HCT116 (cell line): ENCODE measurements at regions not wholly inside any gene's neighbourhood (a gene's known extent, or its start where the extent isn't known, plus 50 kb on each side); places are given as distances from the start of the nearest gene placed in this dataset.

Source experiments
- ATAC-seq: fragments of 200-7000 bp; cut with Tn5 transposase; 2 replicates; pipeline ENCODE4 v1.9.1; 2020; ENCODE audit warnings: mild to moderate bottlenecking, moderate library complexity
- BruUV-seq: library from RNA; stranded (reverse); fragments of 400-500 nt; replicated peaks from 2 replicates; lab custom pipeline; 2021; lab: Mats Ljungman, UMichigan
- CTCF ChIA-PET: fragments of 300-600 bp; sonication (Branson Sonifier 250); formaldehyde crosslinking; loops from one replicate; lab custom pipeline; 2021; ENCODE audit warnings: antibody characterized with exemption; lab: Charles Lee
- POLR2A ChIA-PET: fragments of 300-600, 350-600 bp; sonication (Branson Sonifier 250); formaldehyde crosslinking; loops from one replicate; lab custom pipeline; 2021; ENCODE audit warnings: antibody characterized with exemption; lab: Charles Lee
- RAD21 ChIA-PET, 2 experiments: fragments of 300-600 bp; sonication (Branson Sonifier 250); formaldehyde crosslinking; loops; one replicate each; lab custom pipeline; 2023; ENCODE audit warnings: low total read pairs in 2 of 2; ENCODE audit not compliant: uncharacterized antibody in 2 of 2, unreplicated experiment in 2 of 2, low non-redundant PET in 1 of 2; lab: Charles Lee
- DNase-seq: peaks from one replicate; pipeline ENCODE4 v3.0.0-alpha.2; 2010; ENCODE audit warnings: low read depth, low spot score
- H2AFZ ChIP-seq: fragments of 200-600 bp; shearing (Covaris generic), sonication (generic); 2 replicates; pipeline ENCODE4 v1.6.1; 2017; ENCODE audit warnings: low read depth, mixed run types, mixed read lengths, antibody characterized with exemption, low read length; ENCODE audit not compliant: poor library complexity, severe bottlenecking
- H3K27ac ChIP-seq: 2 replicates; pipeline ENCODE4 v1.5.1; 2012; ENCODE audit warnings: low read depth, low read length
- H3K27me3 ChIP-seq: fragments of 200-600 bp; sonication (generic); 2 replicates; pipeline ENCODE4 v1.6.1; 2016; ENCODE audit warnings: mixed run types, low read length, mixed read lengths; ENCODE audit not compliant: insufficient read depth
- H3K36me3 ChIP-seq, 2 experiments: fragments of 200-500 bp in 1 of 2; fragments of 200-600 bp in 1 of 2; sonication (Bioruptor generic) in 1 of 2; sonication (generic) in 1 of 2; 2 replicates each; pipeline versions ENCODE4 v1.5.1 to v1.6.1; 2014 to 2016; ENCODE audit warnings: low read length in 2 of 2, inconsistent platforms in 1 of 2, mixed read lengths in 1 of 2, mixed run types in 1 of 2; ENCODE audit not compliant: insufficient read depth in 2 of 2, control insufficient read depth in 1 of 2
- H3K4me1 ChIP-seq, 2 experiments: fragments of 200-600 bp in 1 of 2; sonication (generic) in 1 of 2; 2 replicates each; pipeline versions ENCODE4 v1.5.1 to v1.6.1; 2012 to 2017; ENCODE audit warnings: low read length in 2 of 2, inconsistent platforms in 1 of 2, mild to moderate bottlenecking in 1 of 2, mixed read lengths in 1 of 2, mixed run types in 1 of 2, moderate library complexity in 1 of 2; ENCODE audit not compliant: insufficient read depth in 2 of 2, control insufficient read depth in 1 of 2
- H3K4me2 ChIP-seq: fragments of 200-600 bp; sonication (generic); 2 replicates; pipeline ENCODE4 v1.6.1; 2017; ENCODE audit warnings: mixed run types, low read length, mixed read lengths
- H3K4me3 ChIP-seq, 2 experiments: fragments of 200-600 bp in 1 of 2; sonication (generic) in 1 of 2; replicated peaks in 1 of 2; 2 replicates each; pipeline ENCODE4 v1.5.1; 2011 to 2016; ENCODE audit warnings: low read length in 2 of 2, control low read depth in 1 of 2, low read depth in 1 of 2, mild to moderate bottlenecking in 1 of 2, mixed read lengths in 1 of 2, mixed run types in 1 of 2
- H3K79me2 ChIP-seq: fragments of 200-600 bp; sonication (generic); 2 replicates; pipeline ENCODE4 v1.6.1; 2017; ENCODE audit warnings: mild to moderate bottlenecking, mixed run types, low read length, moderate library complexity, mixed read lengths; ENCODE audit not compliant: insufficient read depth
- H3K9ac ChIP-seq: fragments of 200-600 bp; sonication (generic); 2 replicates; pipeline ENCODE4 v1.6.1; 2016; ENCODE audit warnings: low read length, mixed read lengths
- H3K9me2 ChIP-seq: fragments of 200-600 bp; sonication (generic), shearing (Covaris generic); 2 replicates; pipeline ENCODE4 v1.6.1; 2017; ENCODE audit warnings: mixed run types, mild to moderate bottlenecking, moderate library complexity; ENCODE audit not compliant: insufficient read depth
- H3K9me3 ChIP-seq, 2 experiments: fragments of 200-500 bp in 1 of 2; fragments of 200-600 bp in 1 of 2; sonication (Bioruptor generic) in 1 of 2; sonication (generic) in 1 of 2; 2 replicates each; pipeline ENCODE4 v1.6.1; 2014 to 2017; ENCODE audit warnings: low read length in 2 of 2, mixed read lengths in 2 of 2, inconsistent platforms in 1 of 2, low read depth in 1 of 2, mild to moderate bottlenecking in 1 of 2, mixed run types in 1 of 2, moderate library complexity in 1 of 2; ENCODE audit not compliant: control insufficient read depth in 1 of 2, insufficient read depth in 1 of 2
- H4K20me1 ChIP-seq: fragments of 200-600 bp; sonication (generic), shearing (Covaris generic); 2 replicates; pipeline ENCODE4 v1.6.1; 2017; ENCODE audit warnings: mixed run types, mild to moderate bottlenecking, moderate library complexity; ENCODE audit not compliant: insufficient read depth
- CBX3 ChIP-seq: IDR thresholded peaks from 2 replicates; pipeline ENCODE4 v1.6.1; 2012; ENCODE audit warnings: low read depth
- CEBPB ChIP-seq: IDR thresholded peaks from 2 replicates; pipeline ENCODE4 v1.6.1; 2012; ENCODE audit warnings: low read depth
- EGR1 ChIP-seq: IDR thresholded peaks from 2 replicates; pipeline ENCODE4 v1.6.1; 2012; ENCODE audit warnings: low read depth
- ELF1 ChIP-seq: IDR thresholded peaks from 2 replicates; pipeline ENCODE4 v1.6.1; 2012; ENCODE audit warnings: low read depth, borderline replicate concordance
- FOSL1 ChIP-seq: IDR thresholded peaks from 2 replicates; pipeline ENCODE4 v1.6.1; 2012; ENCODE audit warnings: low read depth
- JUND ChIP-seq: IDR thresholded peaks from 2 replicates; pipeline ENCODE4 v1.6.1; 2012
- POLR2A ChIP-seq: IDR thresholded peaks from 2 replicates; pipeline ENCODE4 v1.7.0; 2011; ENCODE audit warnings: borderline replicate concordance; ENCODE audit not compliant: insufficient read depth, insufficient read length; ENCODE audit errors: extremely low read depth
- POLR2AphosphoS5 ChIP-seq: IDR thresholded peaks from 2 replicates; pipeline ENCODE4 v1.6.1; 2011; ENCODE audit warnings: mild to moderate bottlenecking, low read depth, low read length, moderate library complexity
- RAD21 ChIP-seq: IDR thresholded peaks from 2 replicates; pipeline ENCODE4 v1.6.1; 2012; ENCODE audit warnings: low read depth, mild to moderate bottlenecking
- SP1 ChIP-seq: IDR thresholded peaks from 2 replicates; pipeline ENCODE4 v1.6.1; 2012; ENCODE audit warnings: low read depth
- SRF ChIP-seq: IDR thresholded peaks from 2 replicates; pipeline ENCODE4 v1.6.1; 2012; ENCODE audit warnings: low read depth
- TCF7L2 ChIP-seq: IDR thresholded peaks from 2 replicates; pipeline ENCODE4 v1.7.0; 2011; ENCODE audit warnings: borderline replicate concordance, inconsistent platforms; ENCODE audit not compliant: insufficient read depth, insufficient read length; ENCODE audit errors: extremely low read depth
- YY1 ChIP-seq: IDR thresholded peaks from 2 replicates; pipeline ENCODE4 v1.6.1; 2011; ENCODE audit warnings: low read length, low read depth, moderate library complexity, mild to moderate bottlenecking; ENCODE audit not compliant: insufficient replicate concordance; ENCODE audit errors: extremely low read depth
- ZBTB33 ChIP-seq: IDR thresholded peaks from 2 replicates; pipeline ENCODE4 v1.6.1; 2011; ENCODE audit warnings: mild to moderate bottlenecking, low read length, moderate library complexity; ENCODE audit not compliant: insufficient replicate concordance; ENCODE audit errors: extremely low read depth
- ZFX ChIP-seq: fragments of 450-650 bp; IDR thresholded peaks from 2 replicates; pipeline ENCODE4 v1.6.1; 2017
- ZNF274 ChIP-seq: fragments of 200-500 bp; sonication (Bioruptor generic); IDR thresholded peaks from 2 replicates; pipeline ENCODE4 v1.6.1; 2014; ENCODE audit warnings: mild to moderate bottlenecking, low read depth, low read length, inconsistent platforms
- intact Hi-C: fragments of 100-400 bp; cut with micrococcal nuclease; formaldehyde crosslinking; loops from 2 replicates; pipeline ENCODE4 v1.10.0; 2022
- TF ChIP-seq, protein P1 (sequence below): IDR thresholded peaks from 2 replicates; pipeline ENCODE4 v1.6.1; 2012; ENCODE audit warnings: low read depth
- TF ChIP-seq, protein P2 (sequence below): IDR thresholded peaks from 2 replicates; pipeline ENCODE4 v1.6.1; 2012

DNA sequence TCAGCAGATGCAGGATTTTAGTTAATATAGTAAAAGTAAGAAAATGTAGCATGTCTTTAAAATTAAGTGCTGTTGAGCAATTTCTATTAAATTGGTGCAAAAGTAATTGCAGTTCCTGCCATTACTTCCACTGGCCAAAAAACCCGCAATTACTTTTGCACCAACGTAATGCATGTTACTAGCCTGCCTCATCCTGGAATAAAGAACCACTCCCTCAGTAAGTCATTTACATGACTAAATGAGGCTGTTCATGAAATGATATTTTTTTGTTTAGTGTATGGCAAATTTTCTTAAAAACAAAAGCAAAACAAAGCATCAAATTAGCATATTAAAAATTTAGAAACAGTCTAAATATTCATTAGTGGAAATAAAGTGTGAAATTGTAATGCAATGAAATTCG lies 180.4 kb downstream of the DIPK2A start:
- no TSS peak for BruUV-seq
- Histone ChIP-seq H3K36me3 (no peaks in the 10 kb centered on the region), H3K27me3 (no peaks in the 10 kb centered on the region), H3K4me2 (no peak overlapping the region), H3K9me2 (no peaks in the 10 kb centered on the region), H3K9me3 (no peaks in the 10 kb centered on the region), H2AFZ (no peak overlapping the region), H3K4me3 (no peak overlapping the region), H3K27ac (no peak overlapping the region), H4K20me1 (no peaks in the 10 kb centered on the region), H3K79me2 (no peaks in the 10 kb centered on the region), H3K4me1 (no peaks in the 10 kb centered on the region), H3K9ac (no peak overlapping the region)
- POLR2A ChIA-PET, result no interaction called here
- RAD21 ChIA-PET, result no interaction called here
- DNase-seq (no peak), ATAC-seq (no peak)
- TF ChIP-seq POLR2AphosphoS5 (no peak), ZFX (no peak), YY1 (no peak), ELF1 (no peak), SRF (no peak), EGR1 (no peak), TCF7L2 (no peak), JUND (no peak), POLR2A (no peak), ZBTB33 (no peak), CBX3 (no peak), SP1 (no peak), FOSL1 (no peak), RAD21 (no peak), ZNF274 (no peak), CEBPB (no peak)
- TF ChIP-seq, protein P1, sequence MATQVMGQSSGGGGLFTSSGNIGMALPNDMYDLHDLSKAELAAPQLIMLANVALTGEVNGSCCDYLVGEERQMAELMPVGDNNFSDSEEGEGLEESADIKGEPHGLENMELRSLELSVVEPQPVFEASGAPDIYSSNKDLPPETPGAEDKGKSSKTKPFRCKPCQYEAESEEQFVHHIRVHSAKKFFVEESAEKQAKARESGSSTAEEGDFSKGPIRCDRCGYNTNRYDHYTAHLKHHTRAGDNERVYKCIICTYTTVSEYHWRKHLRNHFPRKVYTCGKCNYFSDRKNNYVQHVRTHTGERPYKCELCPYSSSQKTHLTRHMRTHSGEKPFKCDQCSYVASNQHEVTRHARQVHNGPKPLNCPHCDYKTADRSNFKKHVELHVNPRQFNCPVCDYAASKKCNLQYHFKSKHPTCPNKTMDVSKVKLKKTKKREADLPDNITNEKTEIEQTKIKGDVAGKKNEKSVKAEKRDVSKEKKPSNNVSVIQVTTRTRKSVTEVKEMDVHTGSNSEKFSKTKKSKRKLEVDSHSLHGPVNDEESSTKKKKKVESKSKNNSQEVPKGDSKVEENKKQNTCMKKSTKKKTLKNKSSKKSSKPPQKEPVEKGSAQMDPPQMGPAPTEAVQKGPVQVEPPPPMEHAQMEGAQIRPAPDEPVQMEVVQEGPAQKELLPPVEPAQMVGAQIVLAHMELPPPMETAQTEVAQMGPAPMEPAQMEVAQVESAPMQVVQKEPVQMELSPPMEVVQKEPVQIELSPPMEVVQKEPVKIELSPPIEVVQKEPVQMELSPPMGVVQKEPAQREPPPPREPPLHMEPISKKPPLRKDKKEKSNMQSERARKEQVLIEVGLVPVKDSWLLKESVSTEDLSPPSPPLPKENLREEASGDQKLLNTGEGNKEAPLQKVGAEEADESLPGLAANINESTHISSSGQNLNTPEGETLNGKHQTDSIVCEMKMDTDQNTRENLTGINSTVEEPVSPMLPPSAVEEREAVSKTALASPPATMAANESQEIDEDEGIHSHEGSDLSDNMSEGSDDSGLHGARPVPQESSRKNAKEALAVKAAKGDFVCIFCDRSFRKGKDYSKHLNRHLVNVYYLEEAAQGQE, result no peak
- TF ChIP-seq, protein P2, sequence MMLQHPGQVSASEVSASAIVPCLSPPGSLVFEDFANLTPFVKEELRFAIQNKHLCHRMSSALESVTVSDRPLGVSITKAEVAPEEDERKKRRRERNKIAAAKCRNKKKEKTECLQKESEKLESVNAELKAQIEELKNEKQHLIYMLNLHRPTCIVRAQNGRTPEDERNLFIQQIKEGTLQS, result no peak
- CTCF ChIA-PET, result no interaction called here
- intact Hi-C loops, result no loop called here
